HT1080 (cell line): ENCODE measurements at regions not wholly inside any gene's neighbourhood (a gene's known extent, or its start where the extent isn't known, plus 50 kb on each side); places are given as distances from the start of the nearest gene placed in this dataset.
A peak's percentile ranks its signal among the peaks of the same experiment; 100 is the strongest.

Experiments
- DNase-seq: peaks from one replicate; pipeline ENCODE4 v3.0.0-alpha.2; 2015; ENCODE audit warnings: low read depth

GRCh38 chrX:97763981-97764380 lies 880.3 kb downstream of the RPA4 start:
- no peak for DNase-seq

GRCh38 chrX:97766501-97767095 lies 882.9 kb downstream of the RPA4 start:
- no peak for DNase-seq

GRCh38 chrX:97787311-97787710 lies 903.6 kb downstream of the RPA4 start:
- DNase-seq = no peak

GRCh38 chrX:97787849-97788248 lies 904.1 kb downstream of the RPA4 start:
- no peak for DNase-seq

- peak; percentile 32 for DNase-seq
Observed at GRCh38 chrX:97790850-97791249, 907.1 kb downstream of the RPA4 start.

- no peak for DNase-seq
Observed at GRCh38 chrX:97797076-97797475, 913.4 kb downstream of the RPA4 start.

GRCh38 chrX:97806238-97806637 lies 922.5 kb downstream of the RPA4 start:
- peak; percentile 42 for DNase-seq

- no peak for DNase-seq
Observed at GRCh38 chrX:97806946-97807345, 923.2 kb downstream of the RPA4 start.

- no peak for DNase-seq
Observed at GRCh38 chrX:97820170-97820569, 936.5 kb downstream of the RPA4 start.

GRCh38 chrX:97828471-97828870 lies 944.8 kb downstream of the RPA4 start:
- DNase-seq = no peak

- DNase-seq = no peak
Observed at GRCh38 chrX:97835969-97836368, 952.3 kb downstream of the RPA4 start.

GRCh38 chrX:97841544-97842179 lies 958.0 kb downstream of the RPA4 start:
- DNase-seq = no peak

- no peak for DNase-seq
Observed at GRCh38 chrX:97842468-97843199, 958.9 kb downstream of the RPA4 start.

GRCh38 chrX:97843200-97843811 lies 959.6 kb downstream of the RPA4 start:
- no peak for DNase-seq

GRCh38 chrX:97844161-97844560 lies 960.5 kb downstream of the RPA4 start:
- no peak for DNase-seq

- DNase-seq = no peak
Observed at GRCh38 chrX:97844943-97845342, 961.2 kb downstream of the RPA4 start.

GRCh38 chrX:97845451-97845850 lies 961.7 kb downstream of the RPA4 start:
- no peak for DNase-seq

GRCh38 chrX:97846228-97846627 lies 962.5 kb downstream of the RPA4 start:
- no peak for DNase-seq

- no peak for DNase-seq
Observed at GRCh38 chrX:97846718-97847237, 963.1 kb downstream of the RPA4 start.

GRCh38 chrX:97847885-97848679 lies 964.4 kb downstream of the RPA4 start:
- no peak for DNase-seq

GRCh38 chrX:97849951-97850350 lies 966.2 kb downstream of the RPA4 start:
- no peak for DNase-seq
